HFFc6 (cell line): ENCODE measurements at regions not wholly inside any gene's neighbourhood (a gene's known extent, or its start where the extent isn't known, plus 50 kb on each side); places are given as distances from the start of the nearest gene placed in this dataset.
"Not testable (repeated sequence)": the region's sequence is repeated elsewhere in the genome, so short reads cannot be mapped to it uniquely, and the experiment has no call there.

ENCODE experiments used
- DNase-seq: peaks from one replicate; pipeline ENCODE4 v3.0.0-alpha.2; 2018
- H3K27ac Mint-ChIP-seq: 2 replicates; pipeline ENCODE4 v1.8.0; 2020; ENCODE audit warnings: mild to moderate bottlenecking, mixed read lengths
- H3K27me3 Mint-ChIP-seq: 2 replicates; pipeline ENCODE4 v1.8.0; 2021; ENCODE audit warnings: mild to moderate bottlenecking, moderate library complexity, mixed read lengths; ENCODE audit not compliant: insufficient read depth
- H3K36me3 Mint-ChIP-seq: 2 replicates; pipeline ENCODE4 v1.8.0; 2021; ENCODE audit warnings: low read depth, mixed read lengths
- H3K4me1 Mint-ChIP-seq: 2 replicates; pipeline ENCODE4 v1.8.0; 2020; ENCODE audit warnings: low read depth, mixed read lengths
- H3K4me3 Mint-ChIP-seq: 2 replicates; pipeline ENCODE4 v1.8.0; 2020; ENCODE audit warnings: mild to moderate bottlenecking, moderate library complexity, mixed read lengths
- H3K9me3 Mint-ChIP-seq: 2 replicates; pipeline ENCODE4 v1.8.0; 2020; ENCODE audit warnings: mild to moderate bottlenecking, mixed read lengths
- CTCF ChIP-seq: fragments of 200-600 bp; sonication (generic); IDR thresholded peaks from 2 replicates; pipeline ENCODE4 v1.5.0; 2021; ENCODE audit warnings: antibody characterized with exemption, mild to moderate bottlenecking

- no peaks in the 10 kb centered on the region for H3K4me1 Mint-ChIP-seq
- no peaks in the 10 kb centered on the region for H3K36me3 Mint-ChIP-seq
- H3K9me3 Mint-ChIP-seq: peaks cover 24% of the 10 kb centered on the region
- H3K27ac Mint-ChIP-seq: no peak overlapping the region
- H3K4me3 Mint-ChIP-seq: no peak overlapping the region
- no peak for DNase-seq
- H3K27me3 Mint-ChIP-seq: no peaks in the 10 kb centered on the region
- TF ChIP-seq CTCF: no peak
These were observed 942.7 kb upstream of the MDGA2 start for GRCh38 chr14:48618057-48618456.

GRCh38 chr14:48616931-48617330, 941.5 kb upstream of the MDGA2 start:
- peaks cover under 1% of the 10 kb centered on the region; the same call in 1 of the 2 replicates for H3K27me3 Mint-ChIP-seq
- DNase-seq: no peak
- no peak overlapping the region for H3K27ac Mint-ChIP-seq
- H3K9me3 Mint-ChIP-seq: peaks cover 25% of the 10 kb centered on the region
- TF ChIP-seq CTCF: no peak
- no peaks in the 10 kb centered on the region for H3K4me1 Mint-ChIP-seq
- H3K4me3 Mint-ChIP-seq: no peak overlapping the region
- no peaks in the 10 kb centered on the region for H3K36me3 Mint-ChIP-seq

- no peaks in the 10 kb centered on the region for H3K36me3 Mint-ChIP-seq
- H3K4me3 Mint-ChIP-seq: no peak overlapping the region
- TF ChIP-seq CTCF: no peak
- no peaks in the 10 kb centered on the region for H3K4me1 Mint-ChIP-seq
- peaks cover 32% of the 10 kb centered on the region for H3K9me3 Mint-ChIP-seq
- no peak for DNase-seq
- peaks cover 2% of the 10 kb centered on the region; the same call in 1 of the 2 replicates for H3K27me3 Mint-ChIP-seq
- H3K27ac Mint-ChIP-seq: no peak overlapping the region
These were observed 940.2 kb upstream of the MDGA2 start for GRCh38 chr14:48615618-48616017.

- no peak for TF ChIP-seq CTCF
- no peak overlapping the region for H3K27ac Mint-ChIP-seq
- no peak for DNase-seq
These were observed 938.6 kb upstream of the MDGA2 start for GRCh38 chr14:48614003-48614402.

GRCh38 chr14:48606960-48607359, 931.6 kb upstream of the MDGA2 start:
- not testable (repeated sequence) for H3K36me3 Mint-ChIP-seq, H3K4me3 Mint-ChIP-seq, H3K4me1 Mint-ChIP-seq, H3K27me3 Mint-ChIP-seq, H3K27ac Mint-ChIP-seq, DNase-seq
- peaks cover 67% of the 10 kb centered on the region for H3K9me3 Mint-ChIP-seq

More at GRCh38 chr14:48614003-48614402, 938.6 kb upstream of the MDGA2 start:
- peaks cover 3% of the 10 kb centered on the region for H3K27me3 Mint-ChIP-seq
- no peak overlapping the region for H3K4me3 Mint-ChIP-seq
- H3K9me3 Mint-ChIP-seq: peaks cover 41% of the 10 kb centered on the region
- H3K4me1 Mint-ChIP-seq: no peaks in the 10 kb centered on the region
- no peaks in the 10 kb centered on the region for H3K36me3 Mint-ChIP-seq

- Mint-ChIP-seq H3K4me1 (no peaks in the 10 kb centered on the region), H3K36me3 (no peaks in the 10 kb centered on the region), H3K4me3 (no peak overlapping the region), H3K9me3 (peaks cover 25% of the 10 kb centered on the region), H3K27me3 (peaks cover 1% of the 10 kb centered on the region; the same call in 1 of the 2 replicates), H3K27ac (no peak overlapping the region)
- no peak for DNase-seq
- no peak for TF ChIP-seq CTCF
These were observed 923.1 kb upstream of the MDGA2 start for GRCh38 chr14:48598458-48598857.
